GM19025 (cell line): ENCODE measurements at regions not wholly inside any gene's neighbourhood (a gene's known extent, or its start where the extent isn't known, plus 50 kb on each side); places are given as distances from the start of the nearest gene placed in this dataset.
"Not testable (repeated sequence)": the region's sequence is repeated elsewhere in the genome, so short reads cannot be mapped to it uniquely, and the experiment has no call there.

Experiments used
- ATAC-seq: cut with Tn5 transposase; IDR thresholded peaks from one replicate; pipeline ENCODE4 v1.9.1; 2021; ENCODE audit warnings: mild to moderate bottlenecking, low read depth, moderate library complexity; ENCODE audit not compliant: unreplicated experiment

GRCh38 chr18:78448106-78448505 is 531.5 kb upstream of the SALL3 start:
- no peak for ATAC-seq

DNA sequence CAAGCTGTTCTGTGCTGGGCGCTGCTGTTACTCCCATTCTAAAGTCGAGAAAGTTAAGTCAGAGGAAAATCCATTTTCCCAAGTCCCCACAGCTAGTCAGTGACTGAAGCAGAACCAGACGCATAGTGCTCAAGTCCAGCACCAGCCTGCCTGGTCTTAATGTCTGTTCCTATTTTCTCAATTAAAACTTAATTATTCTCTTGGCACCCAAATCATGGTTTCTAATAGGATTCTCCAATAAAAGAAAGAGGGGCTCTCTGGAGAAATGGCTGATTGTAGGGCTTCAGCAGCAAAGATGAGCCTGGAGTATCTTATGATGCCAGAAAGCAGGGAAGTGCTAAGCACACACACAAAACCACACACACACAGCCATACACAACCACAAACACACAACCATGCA is 531.0 kb upstream of the SALL3 start:
- ATAC-seq = no peak

GRCh38 chr18:78454221-78454620 is 525.4 kb upstream of the SALL3 start:
- no peak for ATAC-seq

- no peak for ATAC-seq
Observed at GRCh38 chr18:78455386-78455785, 524.2 kb upstream of the SALL3 start.

GRCh38 chr18:78457011-78457410 is 522.6 kb upstream of the SALL3 start:
- no peak for ATAC-seq

DNA sequence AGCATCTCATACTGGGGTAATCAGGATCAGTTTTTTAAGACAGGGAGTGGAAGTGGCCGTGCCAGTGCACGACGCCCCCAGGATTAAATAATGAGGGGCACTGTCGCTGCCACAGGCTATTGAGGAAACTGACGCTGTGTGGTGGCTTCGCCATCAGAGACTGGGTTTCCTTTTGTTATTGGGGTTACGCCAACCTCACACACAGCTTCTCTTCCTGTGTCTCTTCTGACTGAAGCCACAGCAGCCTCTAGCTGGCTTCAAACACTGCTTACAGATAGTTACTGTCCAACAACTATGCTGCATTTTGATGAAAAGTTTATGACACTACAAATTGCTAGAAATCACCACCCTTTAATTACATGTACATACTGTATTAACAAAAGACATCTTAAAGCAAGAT is 521.9 kb upstream of the SALL3 start:
- no peak for ATAC-seq

- no peak for ATAC-seq
Observed at GRCh38 chr18:78458356-78458755, 521.3 kb upstream of the SALL3 start.

GRCh38 chr18:78459668-78460067 is 520.0 kb upstream of the SALL3 start:
- no peak for ATAC-seq

DNA sequence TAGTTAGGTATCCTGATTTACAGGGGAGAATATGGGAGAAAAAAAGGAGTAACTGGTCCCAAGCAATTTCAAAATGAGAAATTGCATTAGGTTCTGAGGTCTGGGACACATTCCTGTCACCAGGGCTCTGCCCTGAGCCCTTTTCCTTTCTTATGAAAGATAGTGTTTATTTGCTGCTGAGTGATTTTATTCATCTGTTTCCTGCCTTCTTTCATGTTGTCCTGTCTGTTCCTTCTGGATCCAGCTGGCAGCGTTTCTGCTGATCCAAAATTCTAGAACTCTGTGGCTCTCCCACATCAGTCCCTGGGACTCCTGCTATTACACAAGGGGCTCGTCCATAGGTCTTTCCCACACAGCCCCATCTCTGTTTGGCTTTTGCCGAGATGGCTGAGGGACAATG is 519.1 kb upstream of the SALL3 start:
- ATAC-seq = no peak

- ATAC-seq = no peak
Observed at GRCh38 chr18:78473563-78473962, 506.1 kb upstream of the SALL3 start.

DNA sequence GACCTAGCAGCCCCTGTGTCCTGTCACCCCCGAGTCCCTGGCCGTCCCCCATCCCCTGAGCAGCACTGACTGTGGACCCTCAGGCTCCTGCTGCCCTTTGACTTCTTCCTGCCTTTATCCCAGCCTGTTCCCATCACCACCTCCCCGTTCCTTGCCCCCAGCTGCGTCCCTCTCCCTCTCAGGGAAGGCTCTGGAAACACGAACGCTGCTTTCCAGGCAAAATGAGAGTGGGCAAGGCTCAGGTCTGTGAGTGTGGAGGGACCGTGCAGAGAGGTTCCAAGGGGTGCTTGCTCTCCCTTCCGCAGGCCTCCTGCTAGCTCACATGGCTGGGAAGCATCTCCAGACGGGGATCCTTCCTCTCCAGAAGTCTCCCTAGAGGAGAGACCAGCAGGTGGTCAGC is 501.8 kb upstream of the SALL3 start:
- no peak for ATAC-seq

DNA sequence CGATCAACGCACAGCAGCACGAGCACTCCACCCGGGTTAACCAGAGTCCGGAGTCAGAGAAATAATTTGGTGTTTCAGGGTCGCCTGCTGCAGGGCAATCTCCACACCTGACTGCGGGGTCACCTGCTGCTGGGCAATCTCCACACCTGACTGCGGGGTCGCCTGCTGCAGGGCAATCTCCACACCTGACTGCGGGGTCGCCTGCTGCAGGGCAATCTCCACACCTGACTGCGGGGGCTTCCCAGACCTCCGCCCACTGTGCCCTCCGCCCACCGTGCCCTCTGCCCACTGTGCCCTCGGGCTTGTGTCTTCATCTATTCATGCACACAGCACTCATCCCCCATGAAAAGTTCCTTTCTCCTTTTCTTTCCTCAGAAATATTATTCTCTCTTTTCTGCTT is 500.2 kb upstream of the SALL3 start:
- no peak for ATAC-seq

- ATAC-seq = no peak
Observed at GRCh38 chr18:78480262-78481054, 499.2 kb upstream of the SALL3 start.

DNA sequence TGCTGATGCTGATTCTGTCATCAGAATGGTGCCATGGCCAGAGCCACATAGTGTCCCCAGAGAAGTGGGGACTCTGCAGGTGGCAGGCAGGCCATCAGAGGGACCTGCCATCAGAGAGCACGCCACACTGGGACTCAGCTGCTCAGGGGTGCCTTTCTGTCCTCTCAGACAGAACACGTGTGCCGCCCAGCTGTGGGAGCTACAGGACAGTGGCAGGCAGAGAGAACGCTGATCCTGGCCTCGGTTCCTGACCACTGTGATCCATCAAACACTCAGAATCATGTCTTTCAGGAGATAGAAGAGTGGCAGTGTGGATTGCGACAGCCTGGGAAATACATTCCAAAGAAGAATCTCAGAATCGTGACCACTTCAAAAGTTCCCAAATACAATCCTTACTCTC is 497.2 kb upstream of the SALL3 start:
- no peak for ATAC-seq

GRCh38 chr18:78487649-78488048 is 492.0 kb upstream of the SALL3 start:
- ATAC-seq = no peak

DNA sequence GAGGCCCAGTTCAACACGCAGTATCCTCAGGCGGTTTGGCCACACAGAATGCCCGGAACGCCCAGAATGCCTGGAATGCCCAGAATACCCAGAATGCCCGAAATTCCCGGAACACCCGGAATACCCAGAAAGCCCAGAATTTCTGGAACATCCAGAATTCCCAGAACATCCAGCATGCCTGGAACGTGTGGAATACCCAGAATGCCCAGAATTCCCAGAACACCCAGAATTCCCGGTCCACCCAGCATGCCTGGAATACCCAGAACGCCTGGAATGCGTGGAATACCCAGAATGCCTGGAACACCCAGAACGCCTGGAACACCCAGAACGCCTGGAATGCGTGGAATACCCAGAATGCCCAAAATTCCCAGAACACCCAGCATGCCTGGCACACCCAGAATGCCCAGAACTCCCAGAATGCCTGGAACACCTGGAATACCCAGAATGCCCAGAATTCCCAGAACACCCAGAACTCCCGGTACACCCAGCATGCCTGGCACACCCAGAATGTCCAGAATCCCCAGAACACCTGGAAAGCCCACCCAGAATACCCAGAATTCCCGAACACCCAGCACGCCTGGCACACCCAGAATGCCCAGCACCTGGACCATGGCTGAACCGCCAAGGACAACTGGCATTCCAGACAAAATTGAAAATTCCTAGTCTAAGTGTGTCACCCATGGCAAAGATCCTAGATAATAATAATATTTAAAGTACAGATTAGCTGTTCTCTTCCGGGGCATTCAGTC is 487.4 kb upstream of the SALL3 start:
- no peak for ATAC-seq

- ATAC-seq = no peak
Observed at GRCh38 chr18:78492813-78493371, 486.7 kb upstream of the SALL3 start.

DNA sequence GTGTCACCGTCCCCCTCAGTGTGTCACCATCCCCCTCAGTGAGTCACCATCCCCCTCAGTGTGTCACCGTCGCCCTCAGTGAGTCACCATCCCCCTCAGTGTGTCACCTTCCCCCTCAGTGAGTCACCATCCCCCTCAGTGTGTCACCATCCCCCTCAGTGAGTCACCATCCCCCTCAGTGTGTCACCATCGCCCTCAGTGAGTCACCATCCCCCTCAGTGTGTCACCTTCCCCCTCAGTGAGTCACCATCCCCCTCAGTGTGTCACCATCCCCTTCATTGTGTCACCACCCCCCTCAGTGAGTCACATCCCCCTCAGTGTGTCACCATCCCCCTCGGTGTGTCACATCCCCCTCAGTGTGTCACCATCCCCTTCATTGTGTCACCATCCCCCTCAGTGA is 486.1 kb upstream of the SALL3 start:
- not testable (repeated sequence) for ATAC-seq

GRCh38 chr18:78494204-78495085 is 485.2 kb upstream of the SALL3 start:
- no peak for ATAC-seq

DNA sequence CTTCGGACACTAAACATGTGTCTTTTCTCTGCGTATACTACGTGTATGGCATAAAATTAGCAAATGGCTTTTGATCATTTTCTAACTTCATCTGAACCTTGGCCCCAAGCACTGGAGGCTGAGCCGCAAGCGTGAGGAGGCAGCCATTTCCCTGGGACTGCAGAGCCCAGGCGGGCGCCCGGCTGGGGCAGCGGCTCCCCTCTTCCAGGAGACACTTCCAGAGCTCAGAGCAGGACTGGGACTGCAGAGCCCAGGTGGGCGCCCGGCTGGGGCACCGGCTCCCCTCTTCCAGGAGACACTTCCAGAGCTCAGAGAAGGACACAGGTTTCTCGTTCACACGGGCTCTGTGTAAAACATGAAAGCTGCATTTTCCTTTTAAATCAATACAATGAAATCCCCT is 484.1 kb upstream of the SALL3 start:
- no peak for ATAC-seq

DNA sequence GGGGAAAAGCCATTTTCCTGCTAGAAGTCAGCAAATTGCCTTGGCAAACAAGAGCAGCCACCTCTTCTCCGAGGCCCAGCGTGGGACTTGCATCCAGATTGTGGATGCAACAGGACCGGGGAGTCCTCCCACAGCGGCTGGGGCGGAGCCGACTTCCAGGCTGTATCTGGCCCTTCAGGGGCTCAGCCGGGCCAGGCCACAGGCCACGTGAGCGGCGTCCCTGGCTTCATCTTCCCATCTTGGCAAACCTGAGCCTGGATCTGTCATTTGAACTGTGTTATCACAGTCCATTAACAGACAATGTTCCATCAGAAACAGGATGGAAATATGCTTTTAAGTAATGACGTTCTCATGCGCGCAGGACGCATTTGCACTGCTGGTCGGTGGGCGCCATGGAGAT is 483.5 kb upstream of the SALL3 start:
- no peak for ATAC-seq
